ENCODE measurements at regions not wholly inside any gene's neighbourhood (a gene's known extent, or its start where the extent isn't known, plus 50 kb on each side); places are given as distances from the start of the nearest gene placed in this dataset.

GRCh38 chr5:2187156-2187555 is 304.4 kb upstream of the IRX4 start:
- no peak for TF ChIP-seq POLR2A (IDR thresholded peaks at IDR 0.05; ENCODE audit: low read length)
- no peak for TF ChIP-seq GATA1 (IDR thresholded peaks at IDR 0.05; ENCODE audit: low read depth, low read length)
